Endodermal cell (in vitro differentiated cells): ENCODE measurements at regions not wholly inside any gene's neighbourhood (a gene's known extent, or its start where the extent isn't known, plus 50 kb on each side); places are given as distances from the start of the nearest gene placed in this dataset.

Experiments used
- DNase-seq: peaks from one replicate; pipeline ENCODE4 v3.0.0-alpha.2; 2017
- H3K27ac ChIP-seq: 2 replicates; pipeline ENCODE4 v1.5.1; 2013; ENCODE audit warnings: mild to moderate bottlenecking, low read depth, low read length, moderate library complexity
- H3K27me3 ChIP-seq: 2 replicates; pipeline ENCODE4 v1.6.1; 2013; ENCODE audit warnings: mild to moderate bottlenecking, low read length, moderate library complexity; ENCODE audit not compliant: insufficient read depth, control insufficient read depth, poor library complexity, severe bottlenecking
- H3K36me3 ChIP-seq: 2 replicates; pipeline ENCODE4 v1.7.0; 2013; ENCODE audit warnings: mild to moderate bottlenecking, low read length, moderate library complexity; ENCODE audit not compliant: control insufficient read depth, insufficient read depth
- H3K4me1 ChIP-seq: one replicate; pipeline ENCODE4 v1.7.0; 2013; ENCODE audit warnings: low read length; ENCODE audit not compliant: control insufficient read depth, insufficient read depth
- H3K4me3 ChIP-seq: 2 replicates; pipeline ENCODE4 v1.5.1; 2013; ENCODE audit warnings: mild to moderate bottlenecking, low read length, moderate library complexity
- H3K9ac ChIP-seq: 2 replicates; pipeline ENCODE4 v1.6.1; 2013; ENCODE audit warnings: mild to moderate bottlenecking, low read length, moderate library complexity; ENCODE audit not compliant: poor library complexity, severe bottlenecking; ENCODE audit errors: extremely low read depth
- H3K9me3 ChIP-seq: 2 replicates; pipeline ENCODE4 v1.6.1; 2013; ENCODE audit warnings: mild to moderate bottlenecking, low read length, moderate library complexity; ENCODE audit not compliant: control insufficient read depth
- H3K27ac Mint-ChIP-seq: 2 replicates; pipeline ENCODE4 v1.8.0; 2020; ENCODE audit warnings: mixed read lengths
- H3K27me3 Mint-ChIP-seq: 2 replicates; pipeline ENCODE4 v1.8.0; 2021; ENCODE audit warnings: mild to moderate bottlenecking, mixed read lengths; ENCODE audit not compliant: insufficient read depth
- H3K36me3 Mint-ChIP-seq: 2 replicates; pipeline ENCODE4 v1.8.0; 2020; ENCODE audit warnings: low read depth, mixed read lengths
- H3K4me1 Mint-ChIP-seq: 2 replicates; pipeline ENCODE4 v1.8.0; 2020; ENCODE audit warnings: mixed read lengths
- H3K4me3 Mint-ChIP-seq: 2 replicates; pipeline ENCODE4 v1.8.0; 2020; ENCODE audit warnings: mild to moderate bottlenecking, moderate library complexity, mixed read lengths
- H3K9me3 Mint-ChIP-seq: 2 replicates; pipeline ENCODE4 v1.8.0; 2020; ENCODE audit warnings: mild to moderate bottlenecking, mixed read lengths
- CTCF ChIP-seq: fragments of 200-600 bp; sonication (generic); conservative IDR thresholded peaks from 2 replicates; pipeline ENCODE4 v1.5.0; 2021; ENCODE audit warnings: antibody characterized with exemption, mild to moderate bottlenecking
- WGBS, 2 experiments: methylation state at CpG; one replicate each; pipeline versions ENCODE4 v1.1.5 to v1.1.7; 2013; ENCODE audit warnings: missing lambda C conversion rate in 2 of 2, mixed read lengths in 1 of 2; ENCODE audit not compliant: insufficient coverage in 1 of 2, insufficient read length in 1 of 2; 5-methylcytosine and 5-hydroxymethylcytosine counted together

- H3K4me3 ChIP-seq, result no peak overlapping the region
- H3K36me3 ChIP-seq, result no peaks in the 10 kb centered on the region
- H3K27me3 ChIP-seq, result peaks cover 4% of the 10 kb centered on the region
- Mint-ChIP-seq H3K9me3 (no peaks in the 10 kb centered on the region), H3K4me1 (no peaks in the 10 kb centered on the region), H3K27me3 (peaks cover 29% of the 10 kb centered on the region), H3K36me3 (no peaks in the 10 kb centered on the region), H3K4me3 (no peak overlapping the region), H3K27ac (no peak overlapping the region)
- H3K9ac ChIP-seq, result no peak overlapping the region
- no peaks in the 10 kb centered on the region for H3K9me3 ChIP-seq
- WGBS, 2 experiments, result 76 to 80% methylated on average over 29 to 36 of the region's 36 CpGs
- H3K4me1 ChIP-seq, result no peaks in the 10 kb centered on the region
- peak; percentile 51 for TF ChIP-seq CTCF
- peak; percentile 52 for DNase-seq
- H3K27ac ChIP-seq, result no peak overlapping the region
These were observed 56.7 kb upstream of the GALNT9 start for GRCh38 chr12:132385923-132386751.

- no peak for DNase-seq
- Mint-ChIP-seq H3K36me3 (no peaks in the 10 kb centered on the region), H3K27ac (no peak overlapping the region), H3K4me1 (no peaks in the 10 kb centered on the region), H3K4me3 (no peak overlapping the region), H3K27me3 (peaks cover 23% of the 10 kb centered on the region), H3K9me3 (no peaks in the 10 kb centered on the region)
- TF ChIP-seq CTCF, result no peak
- peaks cover 4% of the 10 kb centered on the region for H3K27me3 ChIP-seq
- H3K4me1 ChIP-seq, result no peaks in the 10 kb centered on the region
- 65 to 75% methylated on average over 25 of the region's 25 CpGs for WGBS, 2 experiments
- H3K4me3 ChIP-seq, result no peak overlapping the region
- no peak overlapping the region for H3K9ac ChIP-seq
- H3K36me3 ChIP-seq, result no peaks in the 10 kb centered on the region
- H3K9me3 ChIP-seq, result no peaks in the 10 kb centered on the region
- no peak overlapping the region for H3K27ac ChIP-seq
These were observed 55.8 kb upstream of the GALNT9 start for GRCh38 chr12:132384916-132385774.

- Mint-ChIP-seq H3K36me3 (no peaks in the 10 kb centered on the region), H3K27me3 (peaks cover 32% of the 10 kb centered on the region), H3K4me3 (no peak overlapping the region), H3K27ac (no peak overlapping the region), H3K4me1 (no peaks in the 10 kb centered on the region), H3K9me3 (no peaks in the 10 kb centered on the region)
- TF ChIP-seq CTCF, result no peak
- Histone ChIP-seq H3K36me3 (no peaks in the 10 kb centered on the region), H3K27me3 (peaks cover 4% of the 10 kb centered on the region), H3K4me3 (no peak overlapping the region), H3K4me1 (no peaks in the 10 kb centered on the region), H3K9ac (no peak overlapping the region), H3K9me3 (peaks cover 17% of the 10 kb centered on the region), H3K27ac (no peak overlapping the region)
- 20 to 58% methylated on average over 1 to 3 of the region's 3 CpGs for WGBS, 2 experiments
- no peak for DNase-seq
These were observed 51.3 kb upstream of the GALNT9 start for GRCh38 chr12:132380641-132381040.
